GM18907 (cell line): ENCODE measurements at regions not wholly inside any gene's neighbourhood (a gene's known extent, or its start where the extent isn't known, plus 50 kb on each side); places are given as distances from the start of the nearest gene placed in this dataset.

Experiments used
- ATAC-seq: cut with Tn5 transposase; IDR thresholded peaks from one replicate; pipeline ENCODE4 v1.9.1; 2021; ENCODE audit warnings: mild to moderate bottlenecking, moderate library complexity; ENCODE audit not compliant: unreplicated experiment

DNA sequence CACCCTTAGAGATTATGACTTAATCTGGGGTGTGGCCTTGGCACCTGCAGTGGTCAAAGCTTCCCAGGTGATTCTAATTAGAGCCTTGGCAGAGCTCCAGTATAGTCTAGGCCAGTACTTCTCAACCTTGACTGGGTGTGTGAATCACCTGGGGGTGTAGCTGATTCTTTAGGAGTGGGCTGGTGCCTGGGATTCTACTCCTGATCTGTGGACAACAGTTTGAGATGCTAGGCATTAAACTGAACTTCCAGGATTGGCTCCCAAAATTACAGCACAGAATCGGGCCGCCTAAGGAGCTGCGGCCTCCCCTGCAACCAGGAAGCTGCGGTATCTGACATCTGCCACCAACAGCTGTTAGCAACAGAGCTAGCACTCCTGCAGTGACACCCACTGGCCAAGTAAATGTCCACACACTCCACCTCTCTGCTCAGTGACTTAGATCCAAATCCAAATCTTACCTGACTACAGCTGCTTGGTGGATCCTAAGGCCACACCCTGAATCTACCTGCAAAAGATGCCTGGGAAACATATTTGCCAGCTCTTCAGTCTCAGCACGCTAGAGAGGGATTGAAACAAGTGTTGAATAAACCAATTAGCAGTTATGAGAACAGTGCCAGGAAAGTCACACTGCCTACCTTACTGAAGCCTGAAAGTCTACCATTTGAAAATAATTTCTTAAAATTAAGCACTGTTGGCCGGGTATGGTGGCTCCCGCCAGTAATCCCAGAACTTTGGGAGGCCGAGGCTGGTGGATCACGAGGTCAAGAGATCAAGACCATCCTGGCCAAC, 126.7 kb downstream of the UNC5CL start:
- peak; percentile 93 for ATAC-seq

DNA sequence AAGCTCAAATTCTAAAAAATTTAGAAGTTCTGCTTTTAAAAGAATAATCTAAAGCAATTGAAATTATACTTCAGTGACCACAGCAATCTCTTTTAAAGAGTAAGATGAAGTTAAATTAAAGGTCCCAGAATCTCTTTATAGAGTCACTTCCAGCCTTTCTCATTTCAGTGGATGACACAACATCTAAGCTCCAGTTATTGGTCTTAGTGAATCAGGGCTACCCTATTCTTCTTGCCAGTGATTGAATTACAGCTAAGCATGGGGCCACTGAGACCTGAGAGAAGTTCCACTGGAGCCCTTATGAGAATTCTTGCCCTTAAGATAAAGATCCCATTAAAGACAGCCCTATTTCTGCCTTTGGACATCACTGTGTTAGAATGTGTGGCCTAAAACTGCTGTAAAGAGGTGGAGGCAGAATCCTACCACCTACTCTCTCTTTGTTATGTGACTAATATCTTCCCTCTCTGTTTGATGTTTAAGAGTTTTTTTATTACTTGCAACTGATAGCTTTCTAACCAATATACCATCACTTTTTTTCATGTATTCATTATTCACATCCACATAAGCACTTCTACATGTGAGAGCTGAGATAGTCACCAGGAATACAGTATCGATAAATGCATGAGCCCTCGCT, 128.6 kb downstream of the UNC5CL start:
- no peak for ATAC-seq

DNA sequence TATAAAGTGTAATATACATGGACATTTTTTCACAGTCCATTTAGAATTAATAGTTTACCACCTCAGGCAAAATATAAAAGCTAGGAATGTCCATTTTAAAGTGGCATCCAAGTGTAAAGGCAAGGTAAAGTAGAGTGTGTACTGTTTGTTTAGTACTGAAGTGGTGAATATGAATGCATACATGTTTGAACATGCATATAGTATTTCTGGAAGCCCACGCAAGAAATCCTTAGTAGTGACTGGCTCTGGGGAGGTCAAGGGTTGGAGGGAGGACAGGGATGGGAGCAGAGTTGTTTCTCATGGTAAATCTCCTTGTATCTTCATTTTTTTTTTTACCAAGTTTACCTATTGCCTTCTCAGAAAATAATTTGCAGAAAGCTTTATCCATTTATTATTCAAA, 129.2 kb downstream of the UNC5CL start:
- no peak for ATAC-seq

DNA sequence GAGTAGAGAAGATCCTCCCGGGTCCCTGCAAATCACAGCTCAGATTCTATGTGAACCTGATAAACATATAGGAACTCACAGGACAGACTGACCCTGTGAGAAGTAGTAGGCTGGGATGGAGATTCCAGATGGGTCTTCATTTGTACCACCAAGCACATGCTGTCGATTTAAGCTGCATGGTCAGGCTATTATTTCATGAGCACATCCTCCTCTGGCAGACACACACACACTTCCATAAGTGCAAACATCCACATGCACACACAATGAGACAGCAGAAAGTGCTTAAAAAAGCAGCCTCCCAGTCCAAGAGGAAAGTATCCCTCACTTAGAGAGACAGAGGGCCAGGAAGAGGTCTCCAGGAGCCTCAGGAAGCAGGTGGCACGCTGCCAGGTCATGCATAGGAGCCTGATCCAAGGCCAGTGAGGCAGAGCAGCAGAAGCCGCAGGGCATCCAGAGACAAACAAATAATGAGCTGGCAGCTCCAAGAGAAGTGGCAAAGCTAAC, 131.8 kb downstream of the UNC5CL start:
- no peak for ATAC-seq

DNA sequence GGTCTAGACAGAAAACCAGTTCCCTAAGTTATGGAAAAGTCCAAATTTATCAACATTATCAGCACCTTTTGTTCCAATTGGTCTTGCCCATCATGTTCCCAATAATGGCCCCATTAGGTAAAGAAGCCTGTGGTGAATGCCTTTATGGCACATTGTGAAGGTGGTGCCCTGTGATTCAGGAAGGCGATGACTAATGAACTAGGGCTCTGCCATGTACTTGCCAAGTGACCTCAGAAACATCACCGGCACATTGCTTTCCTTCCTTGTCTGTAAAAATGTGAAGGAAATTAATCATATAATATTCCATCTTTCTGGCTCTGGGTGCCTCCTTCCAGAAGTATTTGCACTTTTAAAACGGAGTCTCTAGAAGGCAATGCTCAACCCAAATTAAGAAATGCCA, 132.3 kb downstream of the UNC5CL start:
- ATAC-seq = no peak

DNA sequence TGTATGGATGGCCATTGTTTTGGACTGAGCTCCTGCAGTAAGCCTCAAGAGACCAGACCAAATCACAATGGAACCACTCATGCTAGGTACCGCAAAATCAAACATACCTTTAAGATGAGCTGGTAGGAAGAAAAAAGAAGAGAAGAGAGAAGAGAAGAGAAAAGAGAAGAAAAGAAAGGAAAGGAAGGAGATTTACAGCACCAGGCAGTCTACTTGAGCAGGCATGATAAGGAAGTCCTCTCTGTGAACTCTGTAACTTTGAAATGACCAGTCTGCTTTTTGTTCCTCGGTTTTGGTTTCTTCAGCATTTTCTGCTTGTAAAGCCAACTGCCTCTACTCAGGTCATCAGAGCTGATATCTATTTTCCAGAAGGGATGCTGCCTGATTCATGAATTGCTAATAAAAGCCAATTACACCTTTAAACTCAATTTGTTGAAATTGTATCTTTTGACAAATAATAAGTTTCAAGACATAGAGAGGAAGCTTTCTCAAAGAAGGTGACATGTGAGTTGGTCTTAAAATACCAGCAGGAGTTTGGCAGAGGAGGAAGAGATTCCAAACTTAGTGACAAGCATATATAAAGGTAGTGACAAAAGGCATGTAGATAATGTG, 134.3 kb downstream of the UNC5CL start:
- ATAC-seq = no peak

DNA sequence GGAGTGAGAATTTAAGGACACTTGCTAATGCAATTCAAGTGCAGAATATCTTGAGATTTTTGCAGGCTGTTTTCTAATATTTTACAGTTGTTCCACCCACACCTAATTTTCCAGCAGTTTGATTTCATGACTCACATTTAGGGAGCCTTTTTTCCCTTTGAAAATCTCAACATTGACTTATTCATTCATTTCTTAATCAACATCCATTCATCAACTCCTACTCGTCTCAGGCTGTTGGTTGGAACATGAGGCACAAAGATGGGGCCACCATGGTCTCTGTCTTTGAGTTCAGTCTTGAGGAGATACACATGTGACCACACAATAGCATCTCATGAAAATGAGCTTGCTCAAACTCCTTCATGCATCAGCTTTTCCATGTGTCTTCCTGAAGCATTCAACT, 135.6 kb downstream of the UNC5CL start:
- no peak for ATAC-seq

DNA sequence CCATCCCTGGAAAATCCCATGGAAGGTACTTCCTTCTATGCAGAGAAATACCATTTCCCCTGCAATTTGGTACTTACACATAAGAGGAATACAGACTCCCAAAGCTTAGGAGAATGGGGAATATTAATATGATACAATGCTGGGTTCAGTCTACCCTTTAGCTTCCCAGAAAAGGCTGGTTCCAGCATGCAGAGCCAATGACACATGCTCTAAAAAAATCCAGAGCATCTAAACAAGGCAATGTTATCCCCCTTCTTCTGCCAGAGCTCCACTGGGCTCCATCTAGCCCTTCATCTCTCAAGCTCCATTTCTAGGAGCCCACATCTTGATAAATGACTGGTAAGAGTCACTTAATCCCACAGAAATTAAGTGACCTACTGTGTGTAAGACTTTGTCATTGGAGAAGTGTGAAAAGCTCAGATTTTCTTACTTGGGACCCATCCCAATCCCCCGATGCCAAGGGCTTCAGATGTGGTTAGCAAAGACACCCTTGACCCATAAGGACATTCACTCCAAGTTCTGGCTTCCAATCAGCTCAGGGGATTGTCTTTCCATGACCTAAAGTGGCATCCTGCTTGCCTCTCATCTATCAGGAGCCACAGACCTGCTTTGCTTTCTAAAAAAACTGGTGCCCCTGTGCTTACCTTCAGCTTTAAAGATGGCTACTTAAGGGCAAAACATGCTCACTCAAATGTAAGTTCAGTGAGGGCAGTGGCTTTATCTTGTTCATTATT, 137.5 kb downstream of the UNC5CL start:
- ATAC-seq = no peak

DNA sequence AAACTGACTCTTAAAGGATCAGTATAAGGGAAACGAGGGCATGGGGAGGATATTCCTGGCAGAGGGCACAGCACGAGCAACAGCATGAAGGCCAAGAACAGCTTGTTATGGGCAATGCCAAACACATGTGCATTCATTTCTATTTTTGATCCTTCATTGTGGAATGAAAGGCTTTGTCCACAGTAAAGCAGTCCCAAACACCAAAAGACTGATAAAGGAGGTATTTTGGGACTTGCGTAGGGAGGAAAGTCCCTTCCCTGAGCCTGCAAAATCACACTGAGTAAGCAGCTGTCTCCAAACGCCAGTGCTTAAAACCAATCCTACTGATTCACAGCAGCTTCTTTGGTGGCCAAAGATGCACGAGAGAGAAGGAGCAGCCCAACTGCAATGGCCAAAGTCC, 138.2 kb downstream of the UNC5CL start:
- ATAC-seq = no peak

DNA sequence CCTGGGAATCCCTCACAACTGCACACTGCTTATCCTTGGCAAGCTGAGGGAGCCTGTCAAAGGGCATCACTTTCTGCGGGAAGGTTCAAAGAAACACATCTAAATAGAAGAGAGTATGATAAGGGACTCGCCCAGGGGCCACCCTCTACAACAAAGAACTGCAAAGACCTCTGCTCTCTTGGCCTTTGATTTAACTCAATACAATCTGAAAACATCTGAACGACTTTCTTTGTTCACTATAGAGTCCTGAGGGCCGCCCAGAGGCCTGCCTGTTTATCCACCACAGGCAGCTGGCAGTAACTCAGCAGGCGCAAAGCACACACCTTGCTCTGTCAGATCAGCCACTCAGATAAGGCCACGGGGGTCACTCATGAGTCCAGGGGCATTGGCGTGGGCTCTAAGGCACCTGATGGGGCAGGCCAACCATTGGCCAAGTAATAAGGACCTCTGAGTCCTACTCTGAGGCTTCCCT, 139.3 kb downstream of the UNC5CL start:
- no peak for ATAC-seq

DNA sequence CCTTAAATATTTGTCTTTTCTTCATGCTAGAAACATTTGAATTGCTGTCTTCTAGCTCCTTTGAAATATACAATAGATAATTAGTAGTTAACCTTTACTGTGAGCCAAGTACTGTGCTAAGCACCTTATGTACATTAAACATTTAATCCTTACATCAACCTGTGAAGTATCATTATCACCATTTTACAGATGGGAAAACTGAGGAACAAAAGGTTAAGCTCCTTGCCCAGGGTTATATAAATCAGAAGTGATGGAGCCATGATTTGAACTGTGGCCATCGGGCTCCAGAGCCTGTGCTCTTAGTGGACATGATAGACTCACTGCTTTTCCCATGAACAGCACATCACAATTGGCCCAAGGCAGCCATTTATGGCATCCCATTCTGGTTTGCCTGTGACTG, 140.9 kb downstream of the UNC5CL start:
- ATAC-seq = no peak

DNA sequence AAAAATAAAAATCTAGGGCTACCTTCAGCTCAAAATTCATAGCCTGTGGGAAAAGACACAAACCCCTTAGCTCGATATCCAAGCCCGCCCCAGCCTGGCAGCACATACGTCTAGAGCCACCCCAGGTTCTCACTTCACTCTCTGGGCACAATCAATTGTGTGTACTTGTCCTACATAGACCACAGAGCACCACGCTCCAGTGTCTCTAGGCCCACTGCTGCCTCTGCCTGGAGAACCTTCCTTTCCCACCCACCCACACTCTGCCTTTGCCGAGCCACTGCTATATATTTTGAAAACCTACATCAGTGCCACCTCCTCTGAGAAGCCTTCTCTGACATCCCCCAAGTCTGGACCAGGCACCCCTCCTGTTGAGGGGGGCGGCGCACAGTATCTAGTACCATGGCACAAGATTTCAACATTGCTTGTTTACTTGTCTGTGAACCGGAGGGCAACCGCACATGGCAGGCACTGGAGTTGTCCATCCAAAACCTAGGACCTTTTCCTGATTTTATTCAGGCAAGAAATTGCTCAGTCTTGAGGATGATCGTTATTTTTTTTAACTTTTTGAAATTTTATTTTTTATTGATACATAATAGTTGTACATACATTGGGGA, 141.5 kb downstream of the UNC5CL start:
- ATAC-seq = no peak

DNA sequence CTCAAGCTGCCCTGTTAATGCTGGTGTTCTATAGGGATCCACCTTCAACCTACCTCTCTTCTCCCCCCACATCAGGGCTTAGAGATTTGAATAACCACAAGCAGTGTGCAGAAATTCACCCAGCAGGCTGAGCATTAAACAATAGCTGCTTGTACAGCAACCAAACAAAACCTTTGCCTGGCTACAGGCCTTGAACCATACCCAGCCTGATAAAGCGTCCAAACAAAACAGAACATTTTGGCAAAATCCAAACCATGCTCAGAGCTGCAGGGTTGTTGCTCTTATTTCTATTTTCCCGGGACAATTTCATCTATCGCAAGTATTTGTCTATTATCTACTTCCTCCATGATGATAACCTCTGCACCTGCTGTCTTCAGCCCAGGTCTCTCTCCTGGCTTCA, 142.3 kb downstream of the UNC5CL start:
- ATAC-seq = no peak

DNA sequence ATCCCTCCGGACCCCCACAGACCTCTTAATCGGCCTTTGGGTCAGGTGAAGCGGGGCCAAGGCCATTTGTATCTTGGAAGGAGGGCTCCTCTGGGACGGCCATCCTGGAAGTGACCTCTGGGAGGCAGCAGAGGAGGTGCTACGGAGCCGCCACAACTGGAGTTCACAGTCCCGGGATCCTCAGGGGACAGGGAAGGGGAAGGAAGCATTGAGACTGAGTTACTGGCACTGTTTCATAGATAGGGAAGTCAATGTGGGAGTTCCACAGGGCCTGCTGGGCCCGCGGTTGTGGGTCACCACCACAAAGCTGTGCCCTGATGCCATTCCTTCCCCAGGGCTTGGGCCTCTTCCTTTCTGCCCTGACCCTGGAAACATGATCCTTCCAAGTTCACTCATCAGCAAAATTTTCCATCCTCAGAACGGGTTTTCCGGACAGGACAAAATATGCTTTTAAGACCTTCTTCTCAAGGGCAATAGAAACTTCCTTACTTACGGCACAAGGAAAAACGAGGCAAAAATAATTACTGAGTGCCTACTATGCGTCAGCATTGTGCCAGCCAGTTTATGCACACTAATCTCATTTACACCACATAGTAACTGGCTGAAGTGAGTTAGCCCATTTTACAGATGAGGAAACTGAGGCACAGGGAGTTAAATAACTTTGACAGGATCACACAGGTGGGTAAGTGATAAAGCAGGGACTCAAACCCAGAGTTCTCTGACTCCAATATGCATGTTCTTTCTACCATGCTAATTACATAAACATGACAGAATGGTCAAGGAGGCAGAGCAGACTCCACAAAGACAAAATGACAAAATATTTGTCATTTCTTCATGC, 143.8 kb downstream of the UNC5CL start:
- ATAC-seq = no peak

DNA sequence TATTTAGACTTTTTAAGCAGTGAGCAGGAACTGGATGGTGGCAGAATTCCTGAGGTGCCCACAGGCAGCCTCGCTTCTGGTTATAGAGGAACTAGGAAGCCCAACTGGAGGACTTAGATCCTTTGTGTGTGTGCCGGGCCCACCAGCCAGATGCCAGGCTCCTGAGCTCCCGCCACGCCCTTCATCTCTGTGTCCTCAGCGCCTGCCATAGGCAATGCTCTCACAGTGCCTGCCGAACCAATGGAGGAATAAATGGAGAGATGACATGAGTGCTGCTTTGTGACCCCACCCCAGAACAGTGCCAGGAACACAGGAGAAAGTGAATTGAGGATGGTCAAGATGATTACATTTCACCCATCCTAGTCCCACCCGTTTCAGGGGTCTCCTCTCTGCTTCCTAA, 146.0 kb downstream of the UNC5CL start:
- ATAC-seq = no peak

DNA sequence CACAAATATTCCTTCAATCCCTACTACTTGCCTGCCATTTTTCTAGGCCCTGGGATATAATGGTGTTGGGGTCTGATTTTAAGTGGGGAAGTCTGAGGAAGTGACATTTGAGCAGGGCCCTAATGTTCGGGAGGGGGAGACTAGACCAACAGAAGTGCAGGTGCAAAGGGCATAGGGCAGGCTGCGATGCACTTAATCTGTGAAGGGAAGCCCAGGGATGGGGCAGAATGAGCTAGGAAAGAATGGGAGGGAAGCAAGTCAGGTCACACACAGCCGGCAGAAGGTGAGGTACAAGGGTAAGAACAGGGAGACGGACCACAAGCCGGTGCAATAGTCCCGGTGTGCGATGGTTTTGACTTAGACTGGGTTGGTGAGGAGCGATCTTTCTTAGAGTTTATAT, 146.8 kb downstream of the UNC5CL start:
- ATAC-seq = no peak

DNA sequence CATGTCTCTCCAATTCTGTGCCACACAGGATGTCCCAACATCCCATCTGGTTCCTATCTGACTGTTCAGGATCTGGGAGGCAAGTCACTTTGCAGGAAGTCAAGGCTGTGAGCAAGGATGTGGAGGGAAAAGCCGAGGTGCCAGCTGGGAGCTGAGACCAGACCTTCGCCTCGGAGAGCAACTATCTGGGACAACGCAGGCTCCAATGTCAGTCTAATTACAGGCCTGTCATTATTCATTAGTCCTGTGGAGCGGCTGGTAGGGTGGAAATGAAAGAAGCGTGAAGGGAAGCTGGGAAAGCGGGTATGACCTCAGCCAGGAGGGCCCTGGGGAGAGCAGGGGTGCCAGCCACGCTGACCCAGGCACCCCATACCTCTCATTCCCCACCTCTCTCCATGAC, 147.3 kb downstream of the UNC5CL start:
- ATAC-seq = no peak

DNA sequence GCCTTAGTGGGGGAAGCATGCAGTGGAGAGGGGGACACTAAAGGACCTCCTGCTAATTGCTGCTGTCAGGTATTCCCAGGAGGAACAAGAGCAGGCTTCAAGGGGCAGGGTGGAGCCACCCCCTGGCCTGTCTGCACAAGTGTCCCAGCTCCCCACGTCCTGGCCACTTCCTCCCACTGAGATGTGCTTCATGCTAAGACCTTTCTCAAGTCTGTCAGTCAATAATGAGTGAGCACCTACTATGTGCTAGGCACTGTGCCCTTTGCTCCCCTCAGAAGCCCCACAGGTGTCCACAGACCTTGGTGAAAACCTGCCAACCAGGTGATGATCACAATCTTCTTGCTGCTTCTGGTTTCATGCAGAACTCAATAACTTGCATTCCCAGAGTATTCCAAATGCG, 147.9 kb downstream of the UNC5CL start:
- no peak for ATAC-seq

DNA sequence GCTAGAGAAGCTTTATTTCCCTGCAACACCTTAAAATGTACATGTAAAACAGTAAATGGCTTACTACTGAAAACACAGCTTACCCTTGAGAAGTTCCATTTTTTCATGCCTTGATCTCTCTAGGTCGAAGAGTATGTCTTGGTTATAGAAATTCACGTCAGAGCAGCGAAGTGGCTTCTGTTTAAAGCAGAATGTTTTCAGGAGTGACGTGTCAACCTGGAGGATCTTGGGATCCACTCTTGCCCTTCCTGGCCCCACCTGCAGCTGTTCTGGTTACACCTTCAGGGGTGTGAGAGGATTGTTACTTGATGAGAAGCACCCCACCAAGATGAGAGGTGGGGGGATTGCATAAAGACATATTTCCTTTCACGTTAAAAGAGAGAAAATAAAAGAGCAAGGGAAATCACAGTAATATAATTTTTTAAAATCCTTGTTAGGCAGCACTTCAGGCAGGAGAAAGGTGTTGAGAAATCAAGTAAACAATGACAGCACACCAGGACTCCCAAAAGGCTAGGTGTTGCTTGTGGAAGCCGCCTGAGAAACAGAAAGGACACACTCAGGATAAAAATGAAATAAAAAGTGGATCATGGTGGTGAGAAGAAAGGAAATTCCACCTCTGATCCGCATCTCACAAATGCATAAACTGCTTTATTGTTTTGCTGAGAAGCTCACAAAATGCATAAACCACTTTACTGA, 149.7 kb downstream of the UNC5CL start:
- no peak for ATAC-seq
